OCI-LY1 (cell line): ENCODE measurements at regions not wholly inside any gene's neighbourhood (a gene's known extent, or its start where the extent isn't known, plus 50 kb on each side); places are given as distances from the start of the nearest gene placed in this dataset.

Source experiments
- H2AFZ ChIP-seq: fragments of 200-600 bp; sonication (generic), shearing (Covaris generic); 2 replicates; pipeline ENCODE4 v1.6.0; 2014; ENCODE audit warnings: antibody characterized with exemption, mild to moderate bottlenecking, low read length
- H3F3A ChIP-seq: fragments of 200-600 bp; sonication (generic), shearing (Covaris generic); 2 replicates; pipeline ENCODE4 v1.6.0; 2014; ENCODE audit warnings: mild to moderate bottlenecking, antibody characterized with exemption, low read length, moderate library complexity; ENCODE audit not compliant: insufficient read depth
- H3K27ac ChIP-seq: fragments of 200-600 bp; sonication (generic); 2 replicates; pipeline ENCODE4 v1.5.1; 2014; ENCODE audit warnings: low read length, mixed run types, mild to moderate bottlenecking, low read depth; ENCODE audit not compliant: poor library complexity, severe bottlenecking
- H3K27me3 ChIP-seq: fragments of 200-600 bp; sonication (generic); 2 replicates; pipeline ENCODE4 v1.6.0; 2014; ENCODE audit warnings: antibody characterized with exemption, mild to moderate bottlenecking, low read length, moderate library complexity; ENCODE audit not compliant: insufficient read depth
- H3K36me3 ChIP-seq: fragments of 200-600 bp; sonication (generic); 2 replicates; pipeline ENCODE4 v1.6.1; 2014; ENCODE audit warnings: mild to moderate bottlenecking, antibody characterized with exemption, low read length, moderate library complexity, mixed read lengths; ENCODE audit not compliant: insufficient read depth
- H3K4me1 ChIP-seq: fragments of 200-600 bp; sonication (generic); 2 replicates; pipeline ENCODE4 v1.5.1; 2014; ENCODE audit warnings: mild to moderate bottlenecking, low read length, moderate library complexity; ENCODE audit not compliant: insufficient read depth, severe bottlenecking
- H3K4me2 ChIP-seq: fragments of 200-600 bp; sonication (generic), shearing (Covaris generic); 2 replicates; pipeline ENCODE4 v1.6.1; 2014; ENCODE audit warnings: low read length
- H3K4me3 ChIP-seq: fragments of 200-600 bp; sonication (generic); 2 replicates; pipeline ENCODE4 v1.5.1; 2014; ENCODE audit warnings: low read length, low read depth, mild to moderate bottlenecking, mixed read lengths; ENCODE audit not compliant: poor library complexity, severe bottlenecking
- H3K79me2 ChIP-seq: fragments of 200-600 bp; shearing (Covaris generic); 2 replicates; pipeline ENCODE4 v1.6.1; 2016; ENCODE audit warnings: mixed run types, low read length, mixed read lengths; ENCODE audit not compliant: insufficient read depth
- H3K9ac ChIP-seq: fragments of 200-600 bp; sonication (generic), shearing (Covaris generic); 2 replicates; pipeline ENCODE4 v1.6.1; 2014; ENCODE audit warnings: mild to moderate bottlenecking, low read length, mixed read lengths
- H3K9me2 ChIP-seq: fragments of 200-600 bp; sonication (generic), shearing (Covaris generic); 2 replicates; pipeline ENCODE4 v1.6.1; 2014; ENCODE audit warnings: low read depth, mild to moderate bottlenecking, low read length, mixed read lengths
- H3K9me3 ChIP-seq: fragments of 200-600 bp; shearing (Covaris generic); 2 replicates; pipeline ENCODE4 v1.6.1; 2014; ENCODE audit warnings: low read length, mixed read lengths
- H4K20me1 ChIP-seq: fragments of 200-600 bp; sonication (generic), shearing (Covaris generic); 2 replicates; pipeline ENCODE4 v1.6.0; 2016; ENCODE audit warnings: mild to moderate bottlenecking, low read length; ENCODE audit not compliant: insufficient read depth
- EZH2 ChIP-seq: fragments of 200-600 bp; sonication (generic), shearing (Covaris generic); IDR thresholded peaks from 2 replicates; pipeline ENCODE4 v1.8.0; 2017; ENCODE audit warnings: borderline replicate concordance, mixed run types, mild to moderate bottlenecking, antibody characterized with exemption, low read length, moderate library complexity, mixed read lengths
- TF ChIP-seq, protein P1 (sequence below): fragments of 200-600 bp; sonication (generic), shearing (Covaris generic); IDR thresholded peaks from 2 replicates; pipeline ENCODE4 v1.5.1; 2017; ENCODE audit warnings: mild to moderate bottlenecking, antibody characterized with exemption, low read length, moderate library complexity, mixed read lengths

GRCh38 chr6:66198062-66198624, 491.1 kb upstream of the EYS start:
- Histone ChIP-seq H3K27ac (no peak overlapping the region), H3K4me2 (no peak overlapping the region), H3K27me3 (no peaks in the 10 kb centered on the region), H3K79me2 (no peaks in the 10 kb centered on the region), H3K36me3 (no peaks in the 10 kb centered on the region), H3K9me2 (no peaks in the 10 kb centered on the region), H3K9me3 (no peaks in the 10 kb centered on the region), H3K4me1 (no peaks in the 10 kb centered on the region), H3F3A (no peaks in the 10 kb centered on the region), H3K9ac (no peak overlapping the region), H2AFZ (no peak overlapping the region), H3K4me3 (no peak overlapping the region), H4K20me1 (no peaks in the 10 kb centered on the region)
- TF ChIP-seq, protein P1, sequence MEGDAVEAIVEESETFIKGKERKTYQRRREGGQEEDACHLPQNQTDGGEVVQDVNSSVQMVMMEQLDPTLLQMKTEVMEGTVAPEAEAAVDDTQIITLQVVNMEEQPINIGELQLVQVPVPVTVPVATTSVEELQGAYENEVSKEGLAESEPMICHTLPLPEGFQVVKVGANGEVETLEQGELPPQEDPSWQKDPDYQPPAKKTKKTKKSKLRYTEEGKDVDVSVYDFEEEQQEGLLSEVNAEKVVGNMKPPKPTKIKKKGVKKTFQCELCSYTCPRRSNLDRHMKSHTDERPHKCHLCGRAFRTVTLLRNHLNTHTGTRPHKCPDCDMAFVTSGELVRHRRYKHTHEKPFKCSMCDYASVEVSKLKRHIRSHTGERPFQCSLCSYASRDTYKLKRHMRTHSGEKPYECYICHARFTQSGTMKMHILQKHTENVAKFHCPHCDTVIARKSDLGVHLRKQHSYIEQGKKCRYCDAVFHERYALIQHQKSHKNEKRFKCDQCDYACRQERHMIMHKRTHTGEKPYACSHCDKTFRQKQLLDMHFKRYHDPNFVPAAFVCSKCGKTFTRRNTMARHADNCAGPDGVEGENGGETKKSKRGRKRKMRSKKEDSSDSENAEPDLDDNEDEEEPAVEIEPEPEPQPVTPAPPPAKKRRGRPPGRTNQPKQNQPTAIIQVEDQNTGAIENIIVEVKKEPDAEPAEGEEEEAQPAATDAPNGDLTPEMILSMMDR: no peak
- no peak for TF ChIP-seq EZH2

DNA sequence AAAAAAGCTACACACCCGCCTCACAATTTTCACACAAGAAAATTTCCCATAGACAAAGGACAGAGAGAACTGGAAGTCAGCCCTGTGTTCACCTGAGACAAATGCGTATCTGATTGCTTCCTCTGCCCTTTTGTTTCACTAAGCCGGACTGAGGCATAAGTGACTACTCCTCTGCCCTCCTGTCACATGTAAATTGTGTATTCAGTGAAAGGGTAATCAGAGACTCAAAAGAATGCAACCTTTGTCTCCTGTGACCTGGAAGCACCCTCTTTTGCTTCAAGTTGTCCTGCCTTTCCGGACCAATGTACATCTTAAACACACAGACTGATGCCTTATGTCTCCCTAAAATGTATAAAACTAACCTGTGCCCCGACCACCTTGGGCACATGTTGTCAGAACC, 483.8 kb upstream of the EYS start:
- Histone ChIP-seq H2AFZ (no peak overlapping the region), H3K9me3 (no peaks in the 10 kb centered on the region), H3K36me3 (no peaks in the 10 kb centered on the region), H3F3A (no peaks in the 10 kb centered on the region), H4K20me1 (no peaks in the 10 kb centered on the region), H3K4me2 (no peak overlapping the region), H3K9me2 (no peaks in the 10 kb centered on the region), H3K27ac (no peak overlapping the region), H3K4me3 (no peak overlapping the region), H3K4me1 (no peaks in the 10 kb centered on the region), H3K9ac (no peak overlapping the region), H3K27me3 (no peaks in the 10 kb centered on the region), H3K79me2 (no peaks in the 10 kb centered on the region)
- TF ChIP-seq EZH2: no peak
- TF ChIP-seq, protein P1: no peak

- H3K79me2 ChIP-seq: no peaks in the 10 kb centered on the region
- H3K9ac ChIP-seq: no peak overlapping the region
- H4K20me1 ChIP-seq: no peaks in the 10 kb centered on the region
- H2AFZ ChIP-seq: no peak overlapping the region
- no peaks in the 10 kb centered on the region for H3K9me2 ChIP-seq
- H3K4me2 ChIP-seq: no peak overlapping the region
- no peaks in the 10 kb centered on the region for H3K9me3 ChIP-seq
- no peaks in the 10 kb centered on the region for H3K27me3 ChIP-seq
- H3K4me3 ChIP-seq: no peak overlapping the region
- H3K27ac ChIP-seq: no peak overlapping the region
- no peaks in the 10 kb centered on the region for H3K36me3 ChIP-seq
- H3K4me1 ChIP-seq: no peaks in the 10 kb centered on the region
- TF ChIP-seq, protein P1: no peak
- no peak for TF ChIP-seq EZH2
- no peaks in the 10 kb centered on the region for H3F3A ChIP-seq
Observed at GRCh38 chr6:66189915-66190314, 482.9 kb upstream of the EYS start.
